B cell (primary cell): ENCODE measurements at regions not wholly inside any gene's neighbourhood (a gene's known extent, or its start where the extent isn't known, plus 50 kb on each side); places are given as distances from the start of the nearest gene placed in this dataset.

Experiments
- ATAC-seq: fragments of 200-7000 bp; cut with Tn5 transposase; one replicate; pipeline ENCODE4 v1.10.0; 2021; ENCODE audit warnings: low read depth, mild to moderate bottlenecking, moderate number of reproducible peaks, moderate library complexity
- CTCF ChIA-PET: fragments of 350-600 bp; sonication (Branson Sonifier 250); formaldehyde crosslinking; loops from one replicate; lab custom pipeline; 2021; ENCODE audit warnings: antibody characterized with exemption, inconsistent platforms; lab: Charles Lee
- POLR2A ChIA-PET: fragments of 350-600 bp; sonication (Branson Sonifier 250); formaldehyde crosslinking; loops from one replicate; lab custom pipeline; 2021; ENCODE audit warnings: antibody characterized with exemption; lab: Charles Lee
- DNase-seq: peaks from one replicate; pipeline ENCODE4 v3.0.0; 2013
- H2AFZ ChIP-seq: 2 replicates; pipeline ENCODE4 v1.6.1; 2012; ENCODE audit warnings: mild to moderate bottlenecking, low read depth, low read length; ENCODE audit not compliant: insufficient read depth, poor library complexity, severe bottlenecking
- H3K27ac ChIP-seq, 2 donors: 1 replicate in 1 of 2; 2 replicates in 1 of 2; pipeline ENCODE4 v1.5.1; 2012 to 2013; ENCODE audit warnings: low read length in 2 of 2, mild to moderate bottlenecking in 2 of 2, moderate library complexity in 1 of 2
- H3K27me3 ChIP-seq, 4 experiments: fragments of 200-600 bp in 1 of 4; sonication (generic) in 1 of 4; replicated peaks in 1 of 4; 1 replicate in 2 of 4; 2 replicates in 2 of 4; pipeline versions ENCODE4 v1.6.1 to v1.7.0; 2013 to 2016; ENCODE audit warnings: low read length in 3 of 4, mild to moderate bottlenecking in 2 of 4, mixed read lengths in 1 of 4, moderate library complexity in 1 of 4; ENCODE audit not compliant: insufficient read depth in 4 of 4, control insufficient read depth in 3 of 4; ENCODE audit errors: control extremely low read depth in 1 of 4
- H3K36me3 ChIP-seq, 2 experiments: replicated peaks in 1 of 2; 1 replicate in 1 of 2; 2 replicates in 1 of 2; pipeline versions ENCODE4 v1.6.1 to v1.7.1; 2013; ENCODE audit warnings: low read length in 1 of 2; ENCODE audit not compliant: insufficient read depth in 2 of 2, control insufficient read depth in 1 of 2; ENCODE audit errors: control extremely low read depth in 1 of 2, extremely low read depth in 1 of 2
- H3K4me1 ChIP-seq, 2 donors: fragments of 200-600 bp in 1 of 2; sonication (generic) in 1 of 2; 1 replicate in 1 of 2; 2 replicates in 1 of 2; pipeline versions ENCODE4 v1.5.1 to v1.6.1; 2013 to 2017; ENCODE audit warnings: low read length in 2 of 2; ENCODE audit not compliant: control insufficient read depth in 2 of 2, insufficient read depth in 2 of 2
- H3K4me2 ChIP-seq: replicated peaks from 2 replicates; pipeline ENCODE3; 2012; ENCODE audit warnings: mild to moderate bottlenecking, low read depth, low read length; ENCODE audit not compliant: poor library complexity, severe bottlenecking
- H3K4me3 ChIP-seq, 5 experiments: fragments of 200-600 bp in 1 of 5; sonication (generic) in 1 of 5; 1 replicate in 3 of 5; 2 replicates in 2 of 5; pipeline versions ENCODE4 v1.5.1 to v1.7.0; 2011 to 2016; ENCODE audit warnings: low read length in 4 of 5, mild to moderate bottlenecking in 4 of 5, low read depth in 2 of 5, control low read depth in 1 of 5, moderate library complexity in 1 of 5; ENCODE audit not compliant: insufficient read depth in 1 of 5; ENCODE audit errors: control extremely low read depth in 1 of 5, extremely low read depth in 1 of 5
- H3K79me2 ChIP-seq: fragments of 200-600 bp; sonication (generic); one replicate; pipeline ENCODE4 v1.6.0; 2016; ENCODE audit warnings: low read length; ENCODE audit not compliant: control insufficient read depth, insufficient read depth
- H3K9ac ChIP-seq: fragments of 200-600 bp; sonication (generic); 2 replicates; pipeline ENCODE4 v1.6.1; 2017; ENCODE audit warnings: mild to moderate bottlenecking, low read length, moderate library complexity
- H3K9me3 ChIP-seq, 3 donors: one replicate each; pipeline versions ENCODE4 v1.6.1 to v1.7.1; 2013; ENCODE audit warnings: low read length in 2 of 3; ENCODE audit not compliant: control insufficient read depth in 2 of 3, insufficient read depth in 1 of 3; ENCODE audit errors: control extremely low read depth in 1 of 3
- H4K20me1 ChIP-seq: 2 replicates; pipeline ENCODE4 v1.6.0; 2012; ENCODE audit warnings: mild to moderate bottlenecking, low read length; ENCODE audit not compliant: insufficient read depth, control insufficient read depth, poor library complexity, severe bottlenecking
- H3K27ac Mint-ChIP-seq: one replicate; pipeline ENCODE4 v1.8.0; 2021; ENCODE audit warnings: mixed read lengths
- H3K27me3 Mint-ChIP-seq: one replicate; pipeline ENCODE4 v1.8.0; 2021; ENCODE audit warnings: mixed read lengths
- H3K4me1 Mint-ChIP-seq: one replicate; pipeline ENCODE4 v1.8.0; 2021; ENCODE audit warnings: mixed read lengths
- H3K4me3 Mint-ChIP-seq: one replicate; pipeline ENCODE4 v1.8.0; 2021; ENCODE audit warnings: mixed read lengths
- H3K9me3 Mint-ChIP-seq: one replicate; pipeline ENCODE4 v1.8.0; 2022; ENCODE audit warnings: mixed read lengths; ENCODE audit not compliant: insufficient read depth
- CTCF ChIP-seq: fragments of 200-600 bp; IDR thresholded peaks from one replicate; pipeline ENCODE4 v1.8.0; 2022; ENCODE audit warnings: antibody characterized with exemption, mild to moderate bottlenecking
- EZH2 ChIP-seq: IDR thresholded peaks from 2 replicates; pipeline ENCODE4 v1.6.1; 2012; ENCODE audit warnings: borderline replicate concordance, low read depth, mild to moderate bottlenecking, moderate library complexity, low read length; ENCODE audit not compliant: insufficient read depth, poor library complexity, severe bottlenecking
- WGBS: methylation state at CpG from one replicate; pipeline ENCODE4 v1.1.5; 2013; ENCODE audit warnings: missing lambda C conversion rate; ENCODE audit not compliant: insufficient coverage; 5-methylcytosine and 5-hydroxymethylcytosine counted together
- intact Hi-C: fragments of 100-400 bp; cut with micrococcal nuclease; formaldehyde crosslinking; loops from one replicate; pipeline ENCODE4 v1.10.0; 2022

GRCh38 chr16:13478991-13479390 lies 441.0 kb upstream of the ERCC4 start:
- Histone ChIP-seq H2AFZ (no peak overlapping the region), H3K4me1 (no peaks in the 10 kb centered on the region), H3K27ac (no peak overlapping the region), H3K36me3 (no peaks in the 10 kb centered on the region), H3K4me3 (no peak overlapping the region), H3K79me2 (no peaks in the 10 kb centered on the region), H3K27me3 (no peaks in the 10 kb centered on the region), H3K9ac (no peak overlapping the region), H3K4me2 (no peak overlapping the region), H3K9me3 (peaks cover 0 to 3% (median 0%) of the 10 kb centered on the region in 3 donors), H4K20me1 (no peaks in the 10 kb centered on the region)
- Mint-ChIP-seq H3K27me3 (no peaks in the 10 kb centered on the region), H3K9me3 (peaks cover 4% of the 10 kb centered on the region), H3K27ac (no peak overlapping the region), H3K4me1 (no peaks in the 10 kb centered on the region), H3K4me3 (no peak overlapping the region)
- DNase-seq = no peak
- ChIA-PET POLR2A (no interaction called here), CTCF (no interaction called here)
- intact Hi-C loops = no loop called here
- 88% methylated on average over 4 of the region's 4 CpGs for WGBS
- TF ChIP-seq EZH2 = no peak
- no peak for TF ChIP-seq CTCF
- no peak for ATAC-seq

- no peaks in the 10 kb centered on the region for H4K20me1 ChIP-seq
- no peaks in the 10 kb centered on the region for H3K36me3 ChIP-seq
- H3K4me3 Mint-ChIP-seq = no peak overlapping the region
- CTCF ChIA-PET = no interaction called here
- no peak overlapping the region for H3K27ac Mint-ChIP-seq
- no peak for DNase-seq
- H3K27ac ChIP-seq = no peak overlapping the region
- no peaks in the 10 kb centered on the region for H3K27me3 Mint-ChIP-seq
- no peaks in the 10 kb centered on the region for H3K4me1 Mint-ChIP-seq
- POLR2A ChIA-PET = no interaction called here
- no peak overlapping the region for H2AFZ ChIP-seq
- no peaks in the 10 kb centered on the region for H3K27me3 ChIP-seq
- no peak overlapping the region for H3K9ac ChIP-seq
- H3K4me1 ChIP-seq = no peaks in the 10 kb centered on the region
- TF ChIP-seq CTCF (no peak), EZH2 (no peak)
- peaks cover 4% of the 10 kb centered on the region for H3K9me3 Mint-ChIP-seq
- WGBS = 87% methylated on average over 5 of the region's 7 CpGs
- no peak for ATAC-seq
- H3K79me2 ChIP-seq = no peaks in the 10 kb centered on the region
- intact Hi-C loops = no loop called here
- no peak overlapping the region for H3K4me3 ChIP-seq
- peaks cover 0 to 3% (median 0%) of the 10 kb centered on the region in 3 donors for H3K9me3 ChIP-seq
- no peak overlapping the region for H3K4me2 ChIP-seq
These were observed 440.4 kb upstream of the ERCC4 start for GRCh38 chr16:13479549-13479948.
